Stomach (tissue), 4 donors: ENCODE measurements at regions not wholly inside any gene's neighbourhood (a gene's known extent, or its start where the extent isn't known, plus 50 kb on each side); places are given as distances from the start of the nearest gene placed in this dataset.
A peak's percentile ranks its signal among the peaks of the same experiment; 100 is the strongest.

Experiments used
- CTCF ChIP-seq, 7 experiments: fragments of 450-650 bp in 4 of 7; fragments of 200-600 bp in 3 of 7; sonication (generic) in 3 of 7; IDR thresholded peaks; one replicate each; pipeline ENCODE4 v1.5.1; 2016 to 2019; ENCODE audit warnings: antibody characterized with exemption in 7 of 7, control low read depth in 2 of 7, mild to moderate bottlenecking in 1 of 7
- POLR2AphosphoS5 ChIP-seq, 3 donors: sonication (generic); formaldehyde crosslinking; IDR thresholded peaks; one replicate each; pipeline ENCODE4 v1.6.1; 2016; ENCODE audit warnings: antibody characterized with exemption in 3 of 3

GRCh38 chr4:54539500-54540029, 118.2 kb upstream of the KIT start:
- peak in 1 of 3 donors; percentile 10 for TF ChIP-seq POLR2AphosphoS5 (IDR thresholded peaks at IDR 0.05)
- TF ChIP-seq CTCF (IDR thresholded peaks at IDR 0.05): no peak
